IMR-90 (cell line): ENCODE measurements at regions not wholly inside any gene's neighbourhood (a gene's known extent, or its start where the extent isn't known, plus 50 kb on each side); places are given as distances from the start of the nearest gene placed in this dataset.

ENCODE experiments used
- ATAC-seq: fragments of 200-7000 bp; cut with Tn5 transposase; 2 replicates; pipeline ENCODE4 v1.9.1; 2020; ENCODE audit warnings: low read depth, mild to moderate bottlenecking, moderate library complexity
- BruUV-seq: library from RNA; stranded (reverse); fragments of 400-500 nt; replicated peaks from 2 replicates; lab custom pipeline; 2021; lab: Mats Ljungman, UMichigan
- CTCF ChIA-PET: fragments of 300-600 bp; formaldehyde crosslinking; extraction: SDS; loops from one replicate; lab custom pipeline; 2021; ENCODE audit warnings: antibody characterized with exemption; lab: Yijun Ruan, JAX
- POLR2A ChIA-PET: fragments of 300-600 bp; sonication (Branson Sonifier 250); formaldehyde crosslinking; loops from one replicate; lab custom pipeline; 2022; ENCODE audit warnings: antibody characterized with exemption; ENCODE audit not compliant: unreplicated experiment; lab: Charles Lee
- DNase-seq: peaks from one replicate; pipeline ENCODE4 v3.0.0; 2013
- H2AFZ ChIP-seq: replicated peaks from 2 replicates; pipeline ENCODE3; 2013; ENCODE audit warnings: low read length, mild to moderate bottlenecking; ENCODE audit not compliant: poor library complexity
- H2AK5ac ChIP-seq: 2 replicates; pipeline ENCODE4 v1.6.1; 2013; ENCODE audit warnings: low read depth, low read length, inconsistent platforms
- H2AK9ac ChIP-seq: replicated peaks from 2 replicates; pipeline ENCODE3; 2013; ENCODE audit warnings: mild to moderate bottlenecking, low read depth, low read length, moderate library complexity; ENCODE audit not compliant: poor library complexity
- H2BK120ac ChIP-seq: 2 replicates; pipeline ENCODE4 v1.6.1; 2013; ENCODE audit warnings: low read depth, low read length, inconsistent platforms
- H2BK15ac ChIP-seq: 3 replicates; pipeline ENCODE4 v1.6.1; 2013; ENCODE audit warnings: low read depth, low read length, inconsistent platforms
- H2BK20ac ChIP-seq: 2 replicates; pipeline ENCODE4 v1.6.1; 2013; ENCODE audit warnings: low read depth, mild to moderate bottlenecking, inconsistent platforms, low read length, moderate library complexity
- H2BK5ac ChIP-seq: 2 replicates; pipeline ENCODE4 v1.6.1; 2013; ENCODE audit warnings: mild to moderate bottlenecking, low read depth, low read length, inconsistent platforms; ENCODE audit not compliant: poor library complexity, severe bottlenecking
- H3K14ac ChIP-seq: replicated peaks from 2 replicates; pipeline ENCODE4 v1.6.1; 2013; ENCODE audit warnings: low read depth, low read length, inconsistent platforms
- H3K18ac ChIP-seq: 2 replicates; pipeline ENCODE4 v1.6.1; 2013; ENCODE audit warnings: low read depth, low read length, control low read depth
- H3K23ac ChIP-seq: 2 replicates; pipeline ENCODE4 v1.6.1; 2013; ENCODE audit warnings: low read depth, low read length, inconsistent platforms
- H3K27ac ChIP-seq: 2 replicates; pipeline ENCODE4 v1.5.1; 2013; ENCODE audit warnings: mild to moderate bottlenecking, control low read depth, low read length; ENCODE audit not compliant: insufficient read depth
- H3K27me3 ChIP-seq: 2 replicates; pipeline ENCODE4 v1.6.1; 2013; ENCODE audit warnings: low read length; ENCODE audit not compliant: control insufficient read depth, insufficient read depth
- H3K36me3 ChIP-seq: 2 replicates; pipeline ENCODE4 v1.6.1; 2013; ENCODE audit warnings: low read length, mixed read lengths; ENCODE audit not compliant: control insufficient read depth, insufficient read depth
- H3K4ac ChIP-seq: 2 replicates; pipeline ENCODE4 v1.6.1; 2013; ENCODE audit warnings: low read depth, low read length, inconsistent platforms
- H3K4me1 ChIP-seq: 2 replicates; pipeline ENCODE4 v1.6.1; 2013; ENCODE audit warnings: low read length, mixed read lengths; ENCODE audit not compliant: control insufficient read depth, insufficient read depth
- H3K4me2 ChIP-seq: 2 replicates; pipeline ENCODE4 v1.6.1; 2013; ENCODE audit warnings: low read depth, mild to moderate bottlenecking, control low read depth, low read length, moderate library complexity
- H3K4me3 ChIP-seq: 2 replicates; pipeline ENCODE4 v1.5.1; 2013; ENCODE audit warnings: low read depth, mild to moderate bottlenecking, control low read depth, low read length, moderate library complexity; ENCODE audit not compliant: insufficient read depth
- H3K56ac ChIP-seq: 2 replicates; pipeline ENCODE4 v1.6.1; 2013; ENCODE audit warnings: low read length, inconsistent platforms; ENCODE audit not compliant: insufficient read depth; ENCODE audit errors: extremely low read depth
- H3K79me1 ChIP-seq, 2 experiments: 2 replicates each; pipeline ENCODE4 v1.6.1; 2013; ENCODE audit warnings: low read length in 2 of 2, inconsistent platforms in 1 of 2, low read depth in 1 of 2
- H3K9ac ChIP-seq: 2 replicates; pipeline ENCODE4 v1.6.1; 2013; ENCODE audit warnings: low read depth, low read length, control low read depth
- H3K9me1 ChIP-seq: 2 replicates; pipeline ENCODE4 v1.6.1; 2013; ENCODE audit warnings: low read length, inconsistent platforms; ENCODE audit not compliant: insufficient read depth
- H3K9me3 ChIP-seq: 2 replicates; pipeline ENCODE4 v1.6.1; 2013; ENCODE audit warnings: low read length; ENCODE audit not compliant: control insufficient read depth, insufficient read depth
- H4K20me1 ChIP-seq: 2 replicates; pipeline ENCODE4 v1.6.1; 2013; ENCODE audit warnings: low read length, inconsistent platforms; ENCODE audit not compliant: insufficient read depth
- H4K5ac ChIP-seq: 2 replicates; pipeline ENCODE4 v1.6.1; 2013; ENCODE audit warnings: mild to moderate bottlenecking, low read depth, low read length, control low read depth
- H4K8ac ChIP-seq, 2 experiments: 2 replicates each; pipeline ENCODE4 v1.6.1; 2013; ENCODE audit warnings: low read depth in 2 of 2, low read length in 2 of 2, control low read depth in 1 of 2, inconsistent platforms in 1 of 2
- H4K91ac ChIP-seq: 2 replicates; pipeline ENCODE4 v1.6.1; 2013; ENCODE audit warnings: low read depth, low read length, inconsistent platforms; ENCODE audit not compliant: insufficient read depth
- BHLHE40 ChIP-seq: fragments of 150-350 bp; IDR thresholded peaks from 2 replicates; pipeline ENCODE4 v1.6.1; 2016; ENCODE audit warnings: mild to moderate bottlenecking, low read depth, low read length
- WGBS, 2 experiments: methylation state at CpG; one replicate each; pipeline versions ENCODE4 v1.1.5 to v1.1.7; 2013; ENCODE audit warnings: missing lambda C conversion rate in 2 of 2; ENCODE audit not compliant: insufficient read length in 1 of 2; ENCODE audit errors: extremely low coverage in 2 of 2; 5-methylcytosine and 5-hydroxymethylcytosine counted together
- dilution Hi-C: fragments of 300-500 bp; cut with HindIII; formaldehyde crosslinking; loops from one replicate; pipeline ENCODE4 v1.14.3; 2018; ENCODE audit warnings: low sequenced_read_pairs; ENCODE audit not compliant: unreplicated experiment
- in situ Hi-C: fragments of 300-500 bp; cut with MboI; formaldehyde crosslinking; loops from 3 replicates; pipeline ENCODE4 v1.14.3; 2019; ENCODE audit warnings: low sequenced_read_pairs, inconsistent platforms, mixed read lengths
- intact Hi-C: fragments of 100-400 bp; cut with micrococcal nuclease; formaldehyde crosslinking; loops from 2 replicates; pipeline ENCODE4 v1.10.0; 2022

DNA sequence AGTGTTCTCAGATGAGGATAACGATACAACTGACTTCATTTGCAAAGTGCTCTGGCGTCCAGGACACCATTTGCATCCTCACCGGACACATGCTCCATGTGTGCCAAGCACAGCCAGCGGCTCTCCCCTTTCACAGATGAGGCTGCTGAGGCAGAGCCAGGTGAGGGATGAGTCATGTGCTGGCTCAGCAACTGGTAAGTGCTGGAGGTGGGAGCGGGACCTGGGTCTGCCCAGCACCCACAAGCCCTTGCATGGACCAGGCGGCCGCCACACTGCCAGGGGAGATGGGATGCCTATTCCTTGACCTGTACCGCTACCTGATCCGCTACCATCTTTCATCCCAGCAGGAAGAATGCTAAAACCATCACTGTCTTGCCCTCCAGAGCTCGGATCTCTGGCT lies 86.2 kb upstream of the ASB18 start:
- no peaks in the 10 kb centered on the region for H4K20me1 ChIP-seq
- H2BK20ac ChIP-seq: no peak overlapping the region
- H4K91ac ChIP-seq: no peak overlapping the region
- no peak overlapping the region for H2BK5ac ChIP-seq
- BruUV-seq: no TSS peak
- H3K9me1 ChIP-seq: no peaks in the 10 kb centered on the region
- CTCF ChIA-PET: no interaction called here
- no peaks in the 10 kb centered on the region for H3K9me3 ChIP-seq
- in situ Hi-C loops (no loop called here), dilution Hi-C loops (no loop called here), intact Hi-C loops (no loop called here)
- H3K4me2 ChIP-seq: no peak overlapping the region
- H3K4me1 ChIP-seq: no peaks in the 10 kb centered on the region
- H3K14ac ChIP-seq: no peak overlapping the region
- POLR2A ChIA-PET: no interaction called here
- no peak overlapping the region for H2AFZ ChIP-seq
- TF ChIP-seq BHLHE40: no peak
- no peaks in the 10 kb centered on the region for H3K36me3 ChIP-seq
- no peak overlapping the region for H4K8ac ChIP-seq
- WGBS, 2 experiments: 58% methylated on average over 2 of the region's 10 CpGs; no CpG with 5 or more reads in 1 of the 2 experiments
- no peak overlapping the region for H2BK120ac ChIP-seq
- no peaks in the 10 kb centered on the region for H3K79me1 ChIP-seq
- no peak overlapping the region for H3K56ac ChIP-seq
- no peak overlapping the region for H2AK5ac ChIP-seq
- no peak overlapping the region for H3K27ac ChIP-seq
- no peak overlapping the region for H2AK9ac ChIP-seq
- no peak overlapping the region for H3K4me3 ChIP-seq
- no peak for DNase-seq
- H3K23ac ChIP-seq: no peak overlapping the region
- no peak overlapping the region for H3K18ac ChIP-seq
- H3K4ac ChIP-seq: no peak overlapping the region
- H3K27me3 ChIP-seq: peaks cover 7% of the 10 kb centered on the region; the same call in 1 of the 2 replicates
- H3K9ac ChIP-seq: no peak overlapping the region
- H4K5ac ChIP-seq: no peak overlapping the region
- H2BK15ac ChIP-seq: no peak overlapping the region
- ATAC-seq: no peak
